SK-N-SH (cell line): ENCODE measurements at regions not wholly inside any gene's neighbourhood (a gene's known extent, or its start where the extent isn't known, plus 50 kb on each side); places are given as distances from the start of the nearest gene placed in this dataset.

Source experiments
- CTCF ChIA-PET: fragments of 300-600, 350-600 bp; formaldehyde crosslinking; extraction: SDS; loops from one replicate; lab custom pipeline; 2021; lab: Yijun Ruan, JAX
- POLR2A ChIA-PET: fragments of 350-600 bp; sonication (Branson Sonifier 250); formaldehyde crosslinking; extraction: SDS; loops from one replicate; lab custom pipeline; 2020; ENCODE audit warnings: antibody characterized with exemption, inconsistent platforms; lab: Yijun Ruan, JAX
- DNase-seq: peaks from one replicate; pipeline ENCODE4 v3.0.0; 2012
- H2AFZ ChIP-seq: fragments of 200-600 bp; sonication (generic); 2 replicates; pipeline ENCODE4 v1.8.1; 2016; ENCODE audit warnings: antibody characterized with exemption, mild to moderate bottlenecking, low read depth
- H3F3A ChIP-seq: fragments of 200-600 bp; sonication (generic); replicated peaks from 2 replicates; pipeline ENCODE3; 2016; ENCODE audit warnings: antibody characterized with exemption, mild to moderate bottlenecking; ENCODE audit not compliant: insufficient read depth
- H3K27ac ChIP-seq, 2 experiments: fragments of 200-500 bp in 1 of 2; fragments of 200-600 bp in 1 of 2; sonication (Bioruptor generic) in 1 of 2; sonication (generic), shearing (Covaris generic) in 1 of 2; 2 replicates each; pipeline versions ENCODE4 v1.5.1 to v1.6.1; 2014 to 2016; ENCODE audit warnings: low read depth in 2 of 2, inconsistent platforms in 1 of 2, low read length in 1 of 2, mild to moderate bottlenecking in 1 of 2, mixed read lengths in 1 of 2
- H3K27me3 ChIP-seq: fragments of 200-600 bp; sonication (generic), shearing (Covaris generic); 2 replicates; pipeline ENCODE4 v1.6.1; 2016; ENCODE audit warnings: mixed run types; ENCODE audit not compliant: insufficient read depth
- H3K36me3 ChIP-seq, 2 experiments: fragments of 200-500 bp in 1 of 2; fragments of 200-600 bp in 1 of 2; sonication (Bioruptor generic) in 1 of 2; sonication (generic) in 1 of 2; replicated peaks in 1 of 2; 2 replicates each; pipeline versions ENCODE3 to v1.5.1; 2014 to 2016; ENCODE audit warnings: low read length in 1 of 2, mild to moderate bottlenecking in 1 of 2; ENCODE audit not compliant: insufficient read depth in 2 of 2, control insufficient read depth in 1 of 2
- H3K4me1 ChIP-seq, 2 experiments: fragments of 200-500 bp in 1 of 2; fragments of 200-600 bp in 1 of 2; sonication (Bioruptor generic) in 1 of 2; sonication (generic), shearing (Covaris generic) in 1 of 2; 2 replicates each; pipeline versions ENCODE4 v1.5.1 to v1.6.1; 2014 to 2016; ENCODE audit warnings: low read depth in 1 of 2, low read length in 1 of 2, mixed run types in 1 of 2; ENCODE audit not compliant: insufficient read depth in 2 of 2, control insufficient read depth in 1 of 2
- H3K4me2 ChIP-seq: fragments of 200-600 bp; sonication (generic), shearing (Covaris generic); 2 replicates; pipeline ENCODE4 v1.6.1; 2017; ENCODE audit warnings: mixed run types
- H3K4me3 ChIP-seq, 2 experiments: fragments of 200-500 bp in 1 of 2; fragments of 200-600 bp in 1 of 2; sonication (Bioruptor generic) in 1 of 2; sonication (generic), shearing (Covaris generic) in 1 of 2; 2 replicates each; pipeline versions ENCODE4 v1.5.1 to v1.8.1; 2014 to 2016; ENCODE audit warnings: low read depth in 2 of 2, inconsistent platforms in 1 of 2, low read length in 1 of 2, mild to moderate bottlenecking in 1 of 2, mixed read lengths in 1 of 2, moderate library complexity in 1 of 2
- H3K79me2 ChIP-seq: fragments of 200-600 bp; sonication (generic); 2 replicates; pipeline ENCODE4 v1.8.1; 2017; ENCODE audit warnings: mild to moderate bottlenecking; ENCODE audit not compliant: insufficient read depth
- H3K9ac ChIP-seq: fragments of 200-600 bp; sonication (generic); 2 replicates; pipeline ENCODE4 v1.6.1; 2017; ENCODE audit warnings: mixed run types
- H3K9me2 ChIP-seq: fragments of 200-600 bp; sonication (generic); 2 replicates; pipeline ENCODE4 v1.6.1; 2017; ENCODE audit warnings: mixed run types
- H3K9me3 ChIP-seq: fragments of 200-600 bp; sonication (generic); 2 replicates; pipeline ENCODE4 v1.6.1; 2017; ENCODE audit warnings: mixed run types, mild to moderate bottlenecking, moderate library complexity
- H4K20me1 ChIP-seq: fragments of 200-600 bp; sonication (generic); 2 replicates; pipeline ENCODE4 v1.6.1; 2017; ENCODE audit warnings: mild to moderate bottlenecking, mixed run types; ENCODE audit not compliant: insufficient read depth
- FOXJ3 ChIP-seq: sonication (generic); formaldehyde crosslinking; IDR thresholded peaks from 2 replicates; pipeline ENCODE4 v1.5.1; 2020; ENCODE audit warnings: mild to moderate bottlenecking, missing genetic modification reagents
- IRF3 ChIP-seq: fragments of 150-350 bp; IDR thresholded peaks from 2 replicates; pipeline ENCODE4 v1.6.1; 2016; ENCODE audit warnings: mild to moderate bottlenecking, low read depth, low read length
- NFIC ChIP-seq: IDR thresholded peaks from 2 replicates; pipeline ENCODE4 v1.4.0; 2012; ENCODE audit warnings: borderline replicate concordance
- PBX3 ChIP-seq: IDR thresholded peaks from 2 replicates; pipeline ENCODE4; 2012
- RAD21 ChIP-seq: IDR thresholded peaks from 2 replicates; pipeline ENCODE4 v1.6.1; 2012; ENCODE audit warnings: mild to moderate bottlenecking, low read length
- RCOR1 ChIP-seq: fragments of 150-350 bp; IDR thresholded peaks from 2 replicates; pipeline ENCODE4 v1.6.1; 2017; ENCODE audit warnings: antibody characterized with exemption, low read length
- SMC3 ChIP-seq: IDR thresholded peaks from 2 replicates; pipeline ENCODE4 v1.6.1; 2012; ENCODE audit warnings: low read depth, low read length, improper control_type of control experiment
- TEAD4 ChIP-seq: IDR thresholded peaks from 2 replicates; pipeline ENCODE4 v1.4.0; 2012; ENCODE audit warnings: mild to moderate bottlenecking, borderline replicate concordance; ENCODE audit not compliant: insufficient read depth
- ZBTB33 ChIP-seq: IDR thresholded peaks from 2 replicates; pipeline ENCODE4 v1.4.0; 2012; ENCODE audit warnings: low read depth, borderline replicate concordance
- WGBS: methylation state at CpG from one replicate; pipeline ENCODE4 v1.1.6; 2017; ENCODE audit warnings: low lambda C conversion rate; 5-methylcytosine and 5-hydroxymethylcytosine counted together
- TF ChIP-seq, protein P1 (sequence below): fragments of 200-600 bp; sonication (generic); IDR thresholded peaks from 2 replicates; pipeline ENCODE4 v1.6.1; 2017; ENCODE audit warnings: antibody characterized with exemption, mild to moderate bottlenecking, moderate library complexity
- TF ChIP-seq, protein P2 (sequence below): IDR thresholded peaks from 2 replicates; pipeline ENCODE4 v1.6.1; 2012; ENCODE audit warnings: mild to moderate bottlenecking, low read depth, low read length, moderate library complexity

- no peaks in the 10 kb centered on the region for H3K27me3 ChIP-seq
- DNase-seq: no peak
- H3K4me1 ChIP-seq: no peaks in the 10 kb centered on the region
- no peak overlapping the region for H3K9ac ChIP-seq
- ChIA-PET POLR2A (no interaction called here), CTCF (interaction anchor here (0.6 to 4.3 kb wide), 4 partner anchors 9 to 879 kb away, joined by 3 to 17 read pairs (median 5); no protein-coding TSS in a partner anchor)
- H3K27ac ChIP-seq: no peak overlapping the region
- TF ChIP-seq SMC3: no peak
- peak; percentile 65 for TF ChIP-seq RAD21
- TF ChIP-seq FOXJ3 (CRISPR knock-in tag): no peak
- TF ChIP-seq TEAD4: no peak
- TF ChIP-seq, protein P1, sequence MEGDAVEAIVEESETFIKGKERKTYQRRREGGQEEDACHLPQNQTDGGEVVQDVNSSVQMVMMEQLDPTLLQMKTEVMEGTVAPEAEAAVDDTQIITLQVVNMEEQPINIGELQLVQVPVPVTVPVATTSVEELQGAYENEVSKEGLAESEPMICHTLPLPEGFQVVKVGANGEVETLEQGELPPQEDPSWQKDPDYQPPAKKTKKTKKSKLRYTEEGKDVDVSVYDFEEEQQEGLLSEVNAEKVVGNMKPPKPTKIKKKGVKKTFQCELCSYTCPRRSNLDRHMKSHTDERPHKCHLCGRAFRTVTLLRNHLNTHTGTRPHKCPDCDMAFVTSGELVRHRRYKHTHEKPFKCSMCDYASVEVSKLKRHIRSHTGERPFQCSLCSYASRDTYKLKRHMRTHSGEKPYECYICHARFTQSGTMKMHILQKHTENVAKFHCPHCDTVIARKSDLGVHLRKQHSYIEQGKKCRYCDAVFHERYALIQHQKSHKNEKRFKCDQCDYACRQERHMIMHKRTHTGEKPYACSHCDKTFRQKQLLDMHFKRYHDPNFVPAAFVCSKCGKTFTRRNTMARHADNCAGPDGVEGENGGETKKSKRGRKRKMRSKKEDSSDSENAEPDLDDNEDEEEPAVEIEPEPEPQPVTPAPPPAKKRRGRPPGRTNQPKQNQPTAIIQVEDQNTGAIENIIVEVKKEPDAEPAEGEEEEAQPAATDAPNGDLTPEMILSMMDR: peak; percentile 36
- no peak for TF ChIP-seq PBX3
- no peak for TF ChIP-seq RCOR1
- no peak for TF ChIP-seq IRF3
- no peak for TF ChIP-seq NFIC
- TF ChIP-seq ZBTB33: no peak
- no peaks in the 10 kb centered on the region for H3K79me2 ChIP-seq
- H3K4me2 ChIP-seq: no peak overlapping the region
- H4K20me1 ChIP-seq: no peaks in the 10 kb centered on the region
- H2AFZ ChIP-seq: no peak overlapping the region
- no peaks in the 10 kb centered on the region; the same call in 1 of the 2 replicates for H3K9me2 ChIP-seq
- WGBS: 67% methylated on average over 4 of the region's 4 CpGs
- no peaks in the 10 kb centered on the region for H3K36me3 ChIP-seq
- H3F3A ChIP-seq: no peaks in the 10 kb centered on the region
- H3K9me3 ChIP-seq: no peaks in the 10 kb centered on the region
- H3K4me3 ChIP-seq: no peak overlapping the region
Observed at GRCh38 chr18:60668583-60668982, 296.0 kb upstream of the MC4R start.

GRCh38 chr18:60669938-60670337 lies 297.4 kb upstream of the MC4R start:
- Histone ChIP-seq H3F3A (no peaks in the 10 kb centered on the region), H3K27ac (no peak overlapping the region), H3K36me3 (no peaks in the 10 kb centered on the region), H3K79me2 (no peaks in the 10 kb centered on the region), H3K9me2 (no peaks in the 10 kb centered on the region; the same call in 1 of the 2 replicates), H3K4me3 (no peak overlapping the region), H3K9me3 (no peaks in the 10 kb centered on the region), H2AFZ (no peak overlapping the region), H3K4me1 (no peaks in the 10 kb centered on the region), H4K20me1 (no peaks in the 10 kb centered on the region), H3K27me3 (no peaks in the 10 kb centered on the region), H3K9ac (no peak overlapping the region), H3K4me2 (no peak overlapping the region)
- ChIA-PET CTCF (interaction anchor here (0.9 to 4.3 kb wide), 3 partner anchors 15 to 1462 kb away, joined by 3 to 17 read pairs (median 3); no protein-coding TSS in a partner anchor), POLR2A (no interaction called here)
- TF ChIP-seq, protein P2, sequence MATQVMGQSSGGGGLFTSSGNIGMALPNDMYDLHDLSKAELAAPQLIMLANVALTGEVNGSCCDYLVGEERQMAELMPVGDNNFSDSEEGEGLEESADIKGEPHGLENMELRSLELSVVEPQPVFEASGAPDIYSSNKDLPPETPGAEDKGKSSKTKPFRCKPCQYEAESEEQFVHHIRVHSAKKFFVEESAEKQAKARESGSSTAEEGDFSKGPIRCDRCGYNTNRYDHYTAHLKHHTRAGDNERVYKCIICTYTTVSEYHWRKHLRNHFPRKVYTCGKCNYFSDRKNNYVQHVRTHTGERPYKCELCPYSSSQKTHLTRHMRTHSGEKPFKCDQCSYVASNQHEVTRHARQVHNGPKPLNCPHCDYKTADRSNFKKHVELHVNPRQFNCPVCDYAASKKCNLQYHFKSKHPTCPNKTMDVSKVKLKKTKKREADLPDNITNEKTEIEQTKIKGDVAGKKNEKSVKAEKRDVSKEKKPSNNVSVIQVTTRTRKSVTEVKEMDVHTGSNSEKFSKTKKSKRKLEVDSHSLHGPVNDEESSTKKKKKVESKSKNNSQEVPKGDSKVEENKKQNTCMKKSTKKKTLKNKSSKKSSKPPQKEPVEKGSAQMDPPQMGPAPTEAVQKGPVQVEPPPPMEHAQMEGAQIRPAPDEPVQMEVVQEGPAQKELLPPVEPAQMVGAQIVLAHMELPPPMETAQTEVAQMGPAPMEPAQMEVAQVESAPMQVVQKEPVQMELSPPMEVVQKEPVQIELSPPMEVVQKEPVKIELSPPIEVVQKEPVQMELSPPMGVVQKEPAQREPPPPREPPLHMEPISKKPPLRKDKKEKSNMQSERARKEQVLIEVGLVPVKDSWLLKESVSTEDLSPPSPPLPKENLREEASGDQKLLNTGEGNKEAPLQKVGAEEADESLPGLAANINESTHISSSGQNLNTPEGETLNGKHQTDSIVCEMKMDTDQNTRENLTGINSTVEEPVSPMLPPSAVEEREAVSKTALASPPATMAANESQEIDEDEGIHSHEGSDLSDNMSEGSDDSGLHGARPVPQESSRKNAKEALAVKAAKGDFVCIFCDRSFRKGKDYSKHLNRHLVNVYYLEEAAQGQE: no peak
- DNase-seq: no peak
